ENCODE measurements at regions not wholly inside any gene's neighbourhood (a gene's known extent, or its start where the extent isn't known, plus 50 kb on each side); places are given as distances from the start of the nearest gene placed in this dataset.
"Not testable (repeated sequence)": the region's sequence is repeated elsewhere in the genome, so short reads cannot be mapped to it uniquely, and the experiment has no call there.

- DNase-seq (ENCODE audit: low spot score), result no peak
Measured at GRCh38 chr1:187630653-187631380, 802.1 kb downstream of the PLA2G4A start.

GRCh38 chr1:187631381-187631675 is 802.6 kb downstream of the PLA2G4A start:
- no peak for DNase-seq (ENCODE audit: low spot score)

- no peak for DNase-seq (ENCODE audit: low spot score)
Measured at GRCh38 chr1:187631984-187632383, 803.2 kb downstream of the PLA2G4A start.

DNA sequence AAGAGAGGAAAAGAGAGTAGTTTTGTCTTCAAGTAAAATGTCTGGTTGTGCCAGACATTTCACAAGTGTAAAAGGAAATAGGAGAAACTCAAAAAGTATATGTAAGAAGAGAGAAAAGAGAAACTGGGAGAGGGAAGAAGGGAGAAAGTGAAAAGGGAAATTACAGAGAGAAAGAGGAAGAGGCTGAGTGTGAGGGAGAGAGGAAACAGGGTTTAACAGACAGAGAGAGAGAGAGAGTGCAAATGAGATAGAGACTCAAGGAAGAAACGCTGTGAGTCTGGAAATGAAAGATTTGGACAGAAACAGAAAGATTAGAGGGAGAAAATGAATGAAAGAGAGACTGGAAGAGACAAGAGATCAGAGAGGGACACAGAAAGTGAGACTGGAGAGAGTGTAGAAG is 806.2 kb downstream of the PLA2G4A start:
- no peak for DNase-seq (ENCODE audit: low spot score)

GRCh38 chr1:187638733-187639434 is 810.1 kb downstream of the PLA2G4A start:
- DNase-seq (ENCODE audit: low spot score), result no peak

DNA sequence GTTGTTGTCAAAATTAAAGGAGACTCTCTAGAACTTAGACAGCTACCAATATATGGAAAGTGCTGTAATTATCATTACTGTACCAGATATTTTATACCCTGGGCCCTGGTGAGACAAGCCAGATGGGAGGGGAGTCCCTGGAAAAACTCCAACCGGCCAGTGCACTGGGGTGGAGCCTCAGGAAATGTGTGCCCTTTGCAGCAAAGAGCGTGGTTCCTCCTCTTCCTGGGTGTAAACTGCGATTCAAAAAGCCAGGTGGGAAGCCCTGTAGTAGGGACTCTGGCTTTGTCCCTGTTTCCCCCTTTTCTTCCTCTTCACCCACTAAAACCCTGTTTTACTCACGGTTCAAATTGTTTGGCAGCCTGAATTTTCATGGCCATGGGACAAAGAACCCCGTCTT is 812.3 kb downstream of the PLA2G4A start:
- DNase-seq (ENCODE audit: low spot score), result no peak

- DNase-seq (ENCODE audit: low spot score), result no peak
Measured at GRCh38 chr1:187641463-187641862, 812.7 kb downstream of the PLA2G4A start.

GRCh38 chr1:187641907-187642306 is 813.2 kb downstream of the PLA2G4A start:
- no peak for DNase-seq (ENCODE audit: low spot score)

- DNase-seq (ENCODE audit: low spot score), result no peak
Measured at GRCh38 chr1:187645651-187646050, 816.9 kb downstream of the PLA2G4A start.

DNA sequence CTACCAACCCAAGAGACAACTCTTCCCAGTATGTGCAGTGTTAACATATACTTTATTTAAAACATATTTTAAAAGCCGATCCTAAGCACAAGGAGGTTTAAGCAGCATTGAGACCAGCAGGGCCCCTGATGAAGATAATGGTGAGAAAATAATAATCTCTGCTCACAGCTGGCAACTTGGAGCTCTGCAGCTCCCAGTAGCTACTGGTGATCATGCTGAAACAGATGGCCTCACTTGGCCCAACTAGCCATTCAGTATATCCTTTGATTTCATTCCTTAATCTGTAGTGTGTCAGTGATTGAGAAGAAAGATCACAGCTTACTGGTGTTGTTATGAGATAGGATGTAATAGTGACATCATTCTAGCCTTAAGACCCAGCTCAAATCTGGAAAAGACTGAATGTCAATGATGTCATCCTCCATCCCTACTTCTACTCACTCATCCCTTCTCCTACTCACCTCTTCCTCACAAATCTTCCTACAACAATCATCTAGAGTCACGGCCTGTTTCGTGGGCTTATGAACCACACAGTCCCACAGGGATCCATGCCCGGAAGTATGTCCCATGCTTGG is 817.9 kb downstream of the PLA2G4A start:
- DNase-seq (ENCODE audit: low spot score), result no peak

DNA sequence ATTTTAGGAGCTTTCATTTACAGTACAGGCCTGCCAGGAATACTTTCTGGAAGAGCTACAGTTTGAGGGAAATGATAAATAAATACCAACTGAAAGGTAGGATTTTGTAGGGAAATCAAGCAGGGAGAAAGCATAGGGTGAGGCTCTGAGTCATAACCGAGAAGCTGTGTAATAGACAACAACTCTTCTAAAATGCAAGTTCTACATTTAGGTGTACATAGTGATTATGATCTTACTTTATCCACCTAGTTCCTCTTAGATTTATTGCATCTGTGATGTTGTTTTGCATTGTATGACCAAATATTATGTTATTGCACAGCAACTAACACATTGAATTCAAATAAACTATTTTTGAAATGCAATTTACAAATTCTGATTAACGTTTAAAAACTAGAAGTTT is 819.3 kb downstream of the PLA2G4A start:
- no peak for DNase-seq (ENCODE audit: low spot score)

DNA sequence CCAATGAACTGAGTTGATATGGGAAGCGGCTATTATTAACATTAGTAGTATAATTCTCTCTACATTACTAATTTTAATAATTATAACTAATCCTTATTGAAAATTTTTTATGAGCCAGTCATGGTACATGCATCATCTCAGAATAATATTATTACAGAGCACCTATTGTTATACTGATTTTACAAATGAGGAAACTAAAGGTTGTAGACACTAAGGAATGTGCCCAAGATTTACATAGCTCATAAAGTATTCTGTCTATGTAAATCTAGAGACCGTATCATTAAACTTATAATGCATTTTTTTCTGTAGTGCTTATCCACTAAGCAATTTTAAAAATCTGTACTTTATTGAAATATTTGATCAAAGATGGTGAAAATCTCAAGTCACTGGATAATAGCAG is 825.9 kb downstream of the PLA2G4A start:
- DNase-seq (ENCODE audit: low spot score), result no peak

GRCh38 chr1:187655104-187655503 is 826.4 kb downstream of the PLA2G4A start:
- no peak for DNase-seq (ENCODE audit: low spot score)

DNA sequence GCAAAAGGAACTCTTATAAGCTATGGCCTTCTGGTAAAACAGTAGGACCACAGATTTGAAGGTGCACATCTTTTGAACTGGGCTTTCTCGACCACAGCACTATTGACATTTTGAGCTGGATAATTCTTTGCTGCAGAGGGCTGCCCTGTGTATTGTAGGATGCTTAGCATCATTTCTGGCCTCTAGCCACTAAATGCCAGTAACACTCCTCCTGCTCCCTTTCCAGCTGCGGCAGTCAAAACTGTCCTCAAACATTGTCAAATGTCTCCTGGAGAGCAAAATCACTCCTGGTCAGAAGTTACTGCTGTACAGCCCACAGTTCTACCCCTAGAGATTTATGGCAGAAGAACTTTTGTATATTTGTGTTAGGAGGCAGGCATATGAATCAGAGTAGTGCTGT is 836.7 kb downstream of the PLA2G4A start:
- no peak for DNase-seq (ENCODE audit: low spot score)

DNA sequence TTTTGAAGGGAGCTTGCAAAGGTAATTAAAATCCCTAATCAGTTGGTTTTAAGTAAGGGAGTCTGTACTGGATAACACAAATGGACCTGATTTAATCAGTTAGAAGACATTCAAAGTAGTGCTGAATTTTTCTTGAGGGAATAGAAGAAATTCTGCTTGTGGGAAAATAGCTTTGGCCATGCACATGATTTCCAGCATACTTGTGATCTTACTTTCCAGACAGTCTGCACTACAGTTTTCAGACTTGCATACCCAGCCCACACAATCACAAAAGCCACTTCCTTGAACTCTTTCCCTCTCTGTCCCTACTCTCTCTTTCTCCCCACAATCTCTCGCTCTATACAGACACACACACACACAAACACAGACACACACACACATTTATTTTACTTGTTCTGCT is 852.1 kb downstream of the PLA2G4A start:
- DNase-seq (ENCODE audit: low spot score), result no peak

DNA sequence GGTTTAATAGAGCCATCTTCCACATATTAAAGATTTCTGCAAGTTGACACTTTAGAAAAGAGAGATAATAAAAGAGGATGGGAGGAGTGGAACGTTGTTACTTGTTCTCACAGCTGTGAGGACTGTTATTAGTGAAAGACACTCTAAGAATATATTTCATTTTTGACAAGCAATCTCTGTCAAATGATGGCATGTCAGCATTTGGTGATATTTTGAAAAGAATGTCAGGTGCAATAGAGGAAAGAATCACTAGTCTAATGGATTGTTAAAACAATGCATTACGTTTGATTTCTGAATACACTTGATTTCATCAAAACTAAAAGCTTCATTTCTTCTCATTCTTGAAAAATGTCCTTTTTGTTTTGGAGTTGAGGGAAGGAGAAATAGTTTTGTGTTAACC is 853.4 kb downstream of the PLA2G4A start:
- DNase-seq (ENCODE audit: low spot score), result no peak

GRCh38 chr1:187685333-187685732 is 856.6 kb downstream of the PLA2G4A start:
- DNase-seq (ENCODE audit: low spot score), result no peak

DNA sequence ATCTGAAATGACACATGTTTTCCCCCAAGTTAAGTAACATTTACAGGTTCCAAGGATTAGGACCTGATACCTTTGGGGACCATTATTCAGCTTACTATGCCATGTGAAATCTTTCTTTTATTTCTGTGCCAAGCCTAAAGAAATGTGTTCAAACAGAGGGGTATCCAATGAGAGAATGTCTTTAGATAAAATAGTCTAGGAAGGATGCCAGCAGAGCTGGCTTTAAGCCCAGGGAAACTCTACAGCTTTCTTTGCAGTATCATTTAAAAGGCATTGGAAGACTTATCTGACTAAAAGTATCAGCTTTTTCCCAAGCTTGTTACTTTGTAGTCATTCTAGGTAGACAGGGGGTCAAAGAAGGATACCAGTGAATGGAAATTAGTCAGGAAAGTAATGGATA is 860.4 kb downstream of the PLA2G4A start:
- peak; percentile 13 for DNase-seq (ENCODE audit: low spot score)

- DNase-seq (ENCODE audit: low spot score), result no peak
Measured at GRCh38 chr1:187691439-187691838, 862.7 kb downstream of the PLA2G4A start.

GRCh38 chr1:187692799-187693198 is 864.0 kb downstream of the PLA2G4A start:
- DNase-seq (ENCODE audit: low spot score), result no peak

- DNase-seq (ENCODE audit: low spot score), result no peak
Measured at GRCh38 chr1:187696073-187696472, 867.3 kb downstream of the PLA2G4A start.

GRCh38 chr1:187703138-187704130 is 874.7 kb downstream of the PLA2G4A start:
- not testable (repeated sequence) for DNase-seq (ENCODE audit: low spot score)
